ENCODE measurements at regions not wholly inside any gene's neighbourhood (a gene's known extent, or its start where the extent isn't known, plus 50 kb on each side); places are given as distances from the start of the nearest gene placed in this dataset.
"Not testable (repeated sequence)": the region's sequence is repeated elsewhere in the genome, so short reads cannot be mapped to it uniquely, and the experiment has no call there.

- Histone ChIP-seq H3K4me1 (no peaks in the 10 kb centered on the region), H3K4me3 (no peak overlapping the region), H3K27ac (no peak overlapping the region), H3K36me3 (no peaks in the 10 kb centered on the region), H3K9me3 (no peaks in the 10 kb centered on the region), H3K27me3 (no peaks in the 10 kb centered on the region)
- TF ChIP-seq POLR2AphosphoS5 (IDR thresholded peaks at IDR 0.05): no peak
- no peak for TF ChIP-seq CTCF (IDR thresholded peaks at IDR 0.05)
- no peak for TF ChIP-seq POLR2A (IDR thresholded peaks at IDR 0.05)
- DNase-seq (ENCODE audit: low spot score in 2 of 2): no peak
- intact Hi-C loops (cut with DNase I; ENCODE audit: low total_unique reads): no loop called here
Measured at GRCh38 chr6:126665551-126665950, 325.6 kb downstream of the CENPW start.

GRCh38 chr6:126667071-126667470 lies 327.2 kb downstream of the CENPW start:
- Histone ChIP-seq H3K27me3 (no peaks in the 10 kb centered on the region), H3K9me3 (no peaks in the 10 kb centered on the region), H3K36me3 (no peaks in the 10 kb centered on the region), H3K4me3 (no peak overlapping the region), H3K27ac (no peak overlapping the region), H3K4me1 (no peaks in the 10 kb centered on the region)
- no peak for TF ChIP-seq POLR2A (IDR thresholded peaks at IDR 0.05)
- TF ChIP-seq CTCF (IDR thresholded peaks at IDR 0.05): no peak
- no peak for TF ChIP-seq POLR2AphosphoS5 (IDR thresholded peaks at IDR 0.05)
- intact Hi-C loops (cut with DNase I; ENCODE audit: low total_unique reads): no loop called here
- DNase-seq (ENCODE audit: low spot score in 2 of 2): no peak

- H3K4me1 ChIP-seq: no peaks in the 10 kb centered on the region
- DNase-seq (ENCODE audit: low spot score in 2 of 2): no peak
- no peaks in the 10 kb centered on the region for H3K27me3 ChIP-seq
- H3K27ac ChIP-seq: no peak overlapping the region
- H3K4me3 ChIP-seq: no peak overlapping the region
- peaks cover 0 to under 1% of the 10 kb centered on the region in 2 donors for H3K9me3 ChIP-seq
- H3K36me3 ChIP-seq: no peaks in the 10 kb centered on the region
- intact Hi-C loops (cut with DNase I; ENCODE audit: low total_unique reads): no loop called here
- no peak for TF ChIP-seq CTCF (IDR thresholded peaks at IDR 0.05)
- no peak for TF ChIP-seq POLR2A (IDR thresholded peaks at IDR 0.05)
- no peak for TF ChIP-seq POLR2AphosphoS5 (IDR thresholded peaks at IDR 0.05)
Measured at GRCh38 chr6:126667728-126668127, 327.8 kb downstream of the CENPW start.

- intact Hi-C loops (cut with DNase I; ENCODE audit: low total_unique reads): no loop called here
- TF ChIP-seq CTCF (IDR thresholded peaks at IDR 0.05) (no peak), POLR2AphosphoS5 (IDR thresholded peaks at IDR 0.05) (no peak), POLR2A (IDR thresholded peaks at IDR 0.05) (no peak)
Measured at GRCh38 chr6:126672649-126673048, 332.7 kb downstream of the CENPW start.

GRCh38 chr6:126673749-126674148 lies 333.8 kb downstream of the CENPW start:
- H3K36me3 ChIP-seq; H3K27ac ChIP-seq; H3K4me1 ChIP-seq; H3K4me3 ChIP-seq; intact Hi-C loops (cut with DNase I; ENCODE audit: low total_unique reads); H3K27me3 ChIP-seq; DNase-seq (ENCODE audit: low spot score in 2 of 2): not testable (repeated sequence)
- H3K9me3 ChIP-seq: peaks cover 6 to 12% of the 10 kb centered on the region in 2 donors

More at GRCh38 chr6:126672649-126673048, 332.7 kb downstream of the CENPW start:
- no peak overlapping the region for H3K27ac ChIP-seq
- H3K4me3 ChIP-seq: no peak overlapping the region
- DNase-seq (ENCODE audit: low spot score in 2 of 2): no peak
- peaks cover 6 to 12% of the 10 kb centered on the region in 2 donors for H3K9me3 ChIP-seq
- H3K27me3 ChIP-seq: no peaks in the 10 kb centered on the region
- no peaks in the 10 kb centered on the region for H3K36me3 ChIP-seq
- no peaks in the 10 kb centered on the region for H3K4me1 ChIP-seq

GRCh38 chr6:126682440-126682839 lies 342.5 kb downstream of the CENPW start:
- Histone ChIP-seq H3K9me3 (no peaks in the 10 kb centered on the region), H3K27me3 (no peaks in the 10 kb centered on the region), H3K36me3 (no peaks in the 10 kb centered on the region), H3K4me3 (no peak overlapping the region), H3K4me1 (no peaks in the 10 kb centered on the region), H3K27ac (no peak overlapping the region)
- TF ChIP-seq POLR2A (IDR thresholded peaks at IDR 0.05) (no peak), POLR2AphosphoS5 (IDR thresholded peaks at IDR 0.05) (no peak), CTCF (IDR thresholded peaks at IDR 0.05) (no peak)
- no peak for DNase-seq (ENCODE audit: low spot score in 2 of 2)
- intact Hi-C loops (cut with DNase I; ENCODE audit: low total_unique reads): no loop called here
